ENCODE measurements at regions not wholly inside any gene's neighbourhood (a gene's known extent, or its start where the extent isn't known, plus 50 kb on each side); places are given as distances from the start of the nearest gene placed in this dataset.

- no peak for TF ChIP-seq CTCF (IDR thresholded peaks at IDR 0.05; ENCODE audit: extremely low read depth, missing control alignments)
- DNase-seq (ENCODE audit: low spot score) = no peak
These were observed 587.3 kb downstream of the IGSF11 start for GRCh38 chr3:118447339-118447738.

GRCh38 chr3:118466795-118467330, 567.8 kb downstream of the IGSF11 start:
- no peak for DNase-seq (ENCODE audit: low spot score)
- TF ChIP-seq CTCF (IDR thresholded peaks at IDR 0.05; ENCODE audit: extremely low read depth, missing control alignments) = no peak

- DNase-seq (ENCODE audit: low spot score) = no peak
- TF ChIP-seq CTCF (IDR thresholded peaks at IDR 0.05; ENCODE audit: extremely low read depth, missing control alignments) = no peak
These were observed 565.8 kb downstream of the IGSF11 start for GRCh38 chr3:118468801-118469200.

GRCh38 chr3:118472586-118472985, 562.1 kb downstream of the IGSF11 start:
- TF ChIP-seq CTCF (IDR thresholded peaks at IDR 0.05; ENCODE audit: extremely low read depth, missing control alignments) = no peak
- no peak for DNase-seq (ENCODE audit: low spot score)

GRCh38 chr3:118473343-118473742, 561.3 kb downstream of the IGSF11 start:
- DNase-seq (ENCODE audit: low spot score) = no peak
- TF ChIP-seq CTCF (IDR thresholded peaks at IDR 0.05; ENCODE audit: extremely low read depth, missing control alignments) = no peak

GRCh38 chr3:118476885-118477618, 557.6 kb downstream of the IGSF11 start:
- no peak for TF ChIP-seq CTCF (IDR thresholded peaks at IDR 0.05; ENCODE audit: extremely low read depth, missing control alignments)
- DNase-seq (ENCODE audit: low spot score) = no peak

GRCh38 chr3:118477768-118478167, 556.9 kb downstream of the IGSF11 start:
- TF ChIP-seq CTCF (IDR thresholded peaks at IDR 0.05; ENCODE audit: extremely low read depth, missing control alignments) = no peak
- DNase-seq (ENCODE audit: low spot score) = no peak

Data from GM20000 (cell line).